ENCODE measurements at regions not wholly inside any gene's neighbourhood (a gene's known extent, or its start where the extent isn't known, plus 50 kb on each side); places are given as distances from the start of the nearest gene placed in this dataset.
"Not testable (repeated sequence)": the region's sequence is repeated elsewhere in the genome, so short reads cannot be mapped to it uniquely, and the experiment has no call there.

GRCh38 chr11:96560727-96561126, 170.9 kb downstream of the JRKL start:
- H3K36me3 ChIP-seq (replicated peaks in 1 of 2; ENCODE audit: control extremely low read depth in 1 of 2, control insufficient read depth in 1 of 2, extremely low read depth in 1 of 2, insufficient read depth in 2 of 2, low read length in 1 of 2); H3K4me1 ChIP-seq (ENCODE audit: control insufficient read depth in 2 of 2, insufficient read depth in 2 of 2, low read length in 2 of 2); H3K9me3 Mint-ChIP-seq (ENCODE audit: insufficient read depth); H3K27me3 ChIP-seq (replicated peaks in 1 of 4; ENCODE audit: control extremely low read depth in 1 of 4, control insufficient read depth in 3 of 4, insufficient read depth in 4 of 4, low read length in 3 of 4); H3K27ac ChIP-seq (ENCODE audit: low read length in 2 of 2); H3K9me3 ChIP-seq (ENCODE audit: control extremely low read depth in 1 of 3, control insufficient read depth in 2 of 3, insufficient read depth in 1 of 3, low read length in 2 of 3); H2AFZ ChIP-seq (ENCODE audit: insufficient read depth, low read depth, low read length, poor library complexity, severe bottlenecking); H3K9ac ChIP-seq (ENCODE audit: low read length); H3K27me3 Mint-ChIP-seq; H3K4me3 Mint-ChIP-seq; ATAC-seq (ENCODE audit: low read depth); H4K20me1 ChIP-seq (ENCODE audit: control insufficient read depth, insufficient read depth, low read length, poor library complexity, severe bottlenecking); H3K27ac Mint-ChIP-seq; H3K4me3 ChIP-seq (ENCODE audit: control extremely low read depth in 1 of 5, extremely low read depth in 1 of 5, insufficient read depth in 1 of 5, low read depth in 2 of 5, low read length in 4 of 5); H3K4me2 ChIP-seq (replicated peaks; ENCODE audit: low read depth, low read length, poor library complexity, severe bottlenecking); CTCF ChIA-PET; H3K4me1 Mint-ChIP-seq; DNase-seq; POLR2A ChIA-PET; H3K79me2 ChIP-seq (ENCODE audit: control insufficient read depth, insufficient read depth, low read length); intact Hi-C loops (cut with micrococcal nuclease): not testable (repeated sequence)
- whole genome bisulfite sequencing (ENCODE audit: insufficient coverage): 100% methylated on average over 1 of the region's 3 CpGs

GRCh38 chr11:96567176-96567575, 177.4 kb downstream of the JRKL start:
- ChIA-PET CTCF (no interaction called here), POLR2A (no interaction called here)
- no peak for ATAC-seq (ENCODE audit: low read depth)
- Mint-ChIP-seq H3K4me1 (no peaks in the 10 kb centered on the region), H3K4me3 (no peak overlapping the region), H3K9me3 (ENCODE audit: insufficient read depth) (no peaks in the 10 kb centered on the region), H3K27me3 (no peaks in the 10 kb centered on the region), H3K27ac (no peak overlapping the region)
- H3K9ac ChIP-seq (ENCODE audit: low read length): no peak overlapping the region
- H3K27me3 ChIP-seq (replicated peaks in 1 of 4; ENCODE audit: control extremely low read depth in 1 of 4, control insufficient read depth in 3 of 4, insufficient read depth in 4 of 4, low read length in 3 of 4): no peaks in the 10 kb centered on the region
- no peaks in the 10 kb centered on the region for H4K20me1 ChIP-seq (ENCODE audit: control insufficient read depth, insufficient read depth, low read length, poor library complexity, severe bottlenecking)
- no peaks in the 10 kb centered on the region for H3K79me2 ChIP-seq (ENCODE audit: control insufficient read depth, insufficient read depth, low read length)
- H3K4me1 ChIP-seq (ENCODE audit: control insufficient read depth in 2 of 2, insufficient read depth in 2 of 2, low read length in 2 of 2): no peaks in the 10 kb centered on the region
- H3K4me2 ChIP-seq (replicated peaks; ENCODE audit: low read depth, low read length, poor library complexity, severe bottlenecking): no peak overlapping the region
- H3K4me3 ChIP-seq (ENCODE audit: control extremely low read depth in 1 of 5, extremely low read depth in 1 of 5, insufficient read depth in 1 of 5, low read depth in 2 of 5, low read length in 4 of 5): no peak overlapping the region
- H3K9me3 ChIP-seq (ENCODE audit: control extremely low read depth in 1 of 3, control insufficient read depth in 2 of 3, insufficient read depth in 1 of 3, low read length in 2 of 3): peaks cover 0 to 1% (median 0%) of the 10 kb centered on the region in 3 donors
- WGBS (ENCODE audit: insufficient coverage): no CpG with 5 or more reads among the region's 4 CpGs
- no peak overlapping the region for H2AFZ ChIP-seq (ENCODE audit: insufficient read depth, low read depth, low read length, poor library complexity, severe bottlenecking)
- DNase-seq: no peak
- intact Hi-C loops (cut with micrococcal nuclease): no loop called here
- TF ChIP-seq CTCF (IDR thresholded peaks at IDR 0.05): no peak
- TF ChIP-seq EZH2 (IDR thresholded peaks at IDR 0.05; ENCODE audit: borderline replicate concordance, insufficient read depth, low read depth, low read length, poor library complexity, severe bottlenecking): no peak
- H3K27ac ChIP-seq (ENCODE audit: low read length in 2 of 2): no peak overlapping the region
- H3K36me3 ChIP-seq (replicated peaks in 1 of 2; ENCODE audit: control extremely low read depth in 1 of 2, control insufficient read depth in 1 of 2, extremely low read depth in 1 of 2, insufficient read depth in 2 of 2, low read length in 1 of 2): no peaks in the 10 kb centered on the region
